GM13977 (cell line): ENCODE measurements at regions not wholly inside any gene's neighbourhood (a gene's known extent, or its start where the extent isn't known, plus 50 kb on each side); places are given as distances from the start of the nearest gene placed in this dataset.

Experiments used
- DNase-seq: peaks from one replicate; pipeline ENCODE4 v3.0.0; 2012; ENCODE audit warnings: low spot score
- CTCF ChIP-seq: IDR thresholded peaks from 2 replicates; pipeline ENCODE4 v1.5.1; 2012; ENCODE audit warnings: mild to moderate bottlenecking, control low read depth; ENCODE audit not compliant: insufficient read depth; ENCODE audit errors: extremely low read depth, missing control alignments
- in situ Hi-C: fragments of 300-500 bp; cut with MboI; formaldehyde crosslinking; loops from one replicate; pipeline ENCODE4 v1.12.0; 2022; ENCODE audit warnings: low sequenced_read_pairs, low pct_unique_long_range_greater_than_20kb, mixed read lengths, inconsistent platforms; ENCODE audit not compliant: unreplicated experiment

DNA sequence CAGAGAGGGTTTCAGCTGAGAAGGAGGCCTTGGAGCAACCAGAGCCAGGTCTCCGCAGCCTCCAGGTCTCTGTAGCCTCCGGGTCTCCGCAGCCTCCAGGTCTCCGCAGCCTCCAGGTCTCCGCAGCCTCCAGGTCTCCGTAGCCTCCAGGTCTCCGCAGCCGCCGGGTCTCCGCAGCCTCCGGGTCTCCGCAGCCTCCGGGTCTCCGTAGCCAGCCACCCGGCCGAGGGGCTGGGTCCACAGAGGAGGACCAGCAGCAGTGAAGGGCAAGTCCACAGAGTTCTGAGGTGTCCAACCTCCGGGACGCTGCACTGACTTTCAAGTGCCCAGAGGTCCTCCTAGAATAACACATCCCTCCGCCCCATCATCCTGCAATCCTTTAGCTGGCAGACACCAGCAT, 221.0 kb downstream of the RBFOX3 start:
- no peak for TF ChIP-seq CTCF
- no peak for DNase-seq
- in situ Hi-C loops, result loop anchor here (10.0 kb wide), 2 partner anchors 205 to 305 kb away; no protein-coding TSS in a partner anchor

DNA sequence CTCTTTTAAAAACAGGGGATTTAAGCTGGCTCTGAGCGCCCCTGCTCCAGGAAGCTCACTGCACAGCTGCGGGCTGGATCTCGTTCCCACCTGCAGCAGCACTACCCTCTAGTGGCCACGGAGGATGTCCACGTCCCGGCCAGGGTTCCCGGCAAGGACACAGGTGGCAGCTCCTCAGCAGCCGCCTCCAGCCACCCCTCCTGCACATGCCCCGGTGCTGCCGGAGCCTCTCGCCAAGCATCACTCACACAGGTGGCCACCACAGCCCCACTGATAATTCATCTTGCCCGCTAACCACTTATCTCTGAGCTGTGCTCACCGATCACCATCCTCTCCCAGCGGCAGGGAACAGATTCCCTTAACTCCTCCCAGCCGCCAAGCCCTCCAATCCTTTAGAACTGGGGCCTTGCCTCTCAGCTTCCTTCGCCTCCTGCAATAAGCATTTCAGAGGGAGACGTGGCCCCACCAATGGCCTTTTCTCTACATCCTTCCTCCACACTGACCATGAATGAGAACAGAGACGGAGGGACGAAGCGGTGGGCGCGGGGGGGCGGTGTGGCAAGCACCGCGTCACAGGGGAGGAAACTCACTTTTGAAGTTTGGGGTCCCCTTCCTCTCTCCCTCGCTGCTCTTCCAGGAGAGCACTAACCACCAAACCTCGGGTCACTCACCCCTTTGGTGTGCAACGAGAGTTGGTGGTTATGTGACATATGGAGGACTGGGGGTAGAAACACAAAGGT, 222.1 kb downstream of the RBFOX3 start:
- peak; percentile 66 for TF ChIP-seq CTCF
- in situ Hi-C loops, result no loop called here
- DNase-seq, result peak; percentile 79

- no peak for DNase-seq
- in situ Hi-C loops, result no loop called here
Observed at GRCh38 chr17:79387783-79388182, 223.1 kb downstream of the RBFOX3 start.

GRCh38 chr17:79385962-79386563, 224.8 kb downstream of the RBFOX3 start:
- in situ Hi-C loops, result no loop called here
- TF ChIP-seq CTCF, result no peak
- DNase-seq, result no peak

More at GRCh38 chr17:79387783-79388182, 223.1 kb downstream of the RBFOX3 start:
- no peak for TF ChIP-seq CTCF

- in situ Hi-C loops, result no loop called here
- no peak for TF ChIP-seq CTCF
- no peak for DNase-seq
Observed at GRCh38 chr17:79382313-79382712, 228.5 kb downstream of the RBFOX3 start.

DNA sequence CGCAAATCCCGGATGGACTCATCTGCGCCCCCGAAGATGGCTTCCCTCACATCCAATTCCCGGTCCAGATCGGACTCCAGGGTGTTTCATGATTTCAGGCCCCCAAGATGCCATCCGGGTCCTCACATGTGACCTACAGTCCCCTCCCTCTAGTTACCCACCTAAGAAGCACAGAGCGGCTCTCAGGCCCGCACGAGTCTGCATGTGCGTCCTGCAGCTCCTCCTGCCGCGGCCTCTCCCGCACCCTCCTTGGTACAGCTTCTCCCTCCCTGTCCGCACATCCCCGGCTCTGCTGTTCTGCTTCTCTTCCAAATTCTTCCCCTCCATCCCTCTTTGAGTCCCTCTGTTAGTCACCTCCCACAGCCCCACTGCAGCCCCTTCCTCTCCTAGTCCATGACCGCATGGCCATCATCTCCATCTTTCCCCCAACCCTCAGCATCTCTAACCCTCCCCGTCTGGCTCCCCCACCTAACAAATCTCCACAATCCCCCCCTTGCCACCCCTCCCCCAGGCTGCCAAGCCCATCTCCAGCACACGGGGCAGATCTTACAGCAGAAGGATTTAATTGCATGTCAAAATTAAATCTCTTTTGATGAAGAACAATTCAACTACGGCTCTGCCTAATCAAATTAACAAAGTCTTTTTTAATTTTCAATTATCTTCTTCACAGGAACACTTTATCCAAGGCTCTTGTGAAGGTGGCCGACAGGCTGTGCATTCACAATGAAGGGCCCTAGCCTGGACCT, 231.0 kb downstream of the RBFOX3 start:
- in situ Hi-C loops, result no loop called here
- DNase-seq, result no peak
- no peak for TF ChIP-seq CTCF
